ENCODE measurements at regions not wholly inside any gene's neighbourhood (a gene's known extent, or its start where the extent isn't known, plus 50 kb on each side); places are given as distances from the start of the nearest gene placed in this dataset.
"Not testable (repeated sequence)": the region's sequence is repeated elsewhere in the genome, so short reads cannot be mapped to it uniquely, and the experiment has no call there.

DNA sequence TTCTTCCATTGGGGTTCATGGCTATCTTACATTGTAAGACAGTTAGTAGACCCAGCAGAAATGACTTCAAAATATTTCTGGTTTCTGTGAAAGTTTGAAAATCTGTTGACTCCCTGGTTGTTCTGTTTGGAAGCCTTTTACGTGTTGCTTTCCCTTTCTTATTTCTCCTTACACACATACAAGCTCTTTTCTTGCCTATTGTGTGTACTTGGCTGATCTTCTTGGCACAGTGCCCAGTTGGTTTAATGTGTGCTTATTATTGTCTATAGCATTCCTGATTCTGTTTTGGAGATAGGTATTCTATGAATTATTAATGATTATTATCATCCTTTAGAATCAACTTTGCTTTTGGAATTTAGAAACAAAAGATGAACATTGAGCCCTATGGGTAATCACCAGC, 1995.0 kb downstream of the FOXD4L5 start:
- intact Hi-C loops (cut with micrococcal nuclease; ENCODE audit: unreplicated experiment); H3K4me2 ChIP-seq (ENCODE audit: control insufficient read depth, insufficient read depth); RAD21 ChIA-PET (ENCODE audit: unreplicated experiment); DNase-seq (ENCODE audit: low read depth, low spot score); CTCF ChIA-PET; POLR2A ChIA-PET; H2AFZ ChIP-seq (ENCODE audit: control insufficient read depth, low read depth, low read length); H3K9ac ChIP-seq (ENCODE audit: control insufficient read depth, insufficient read depth, low read length); ATAC-seq; H3K27me3 ChIP-seq (replicated peaks in 1 of 2; ENCODE audit: control insufficient read depth in 2 of 2, insufficient read depth in 2 of 2, low read length in 1 of 2); H4K20me1 ChIP-seq (ENCODE audit: control insufficient read depth, insufficient read depth); SMC1A ChIA-PET (ENCODE audit: uncharacterized antibody, unreplicated experiment); H3K9me3 ChIP-seq (replicated peaks; ENCODE audit: control insufficient read depth, insufficient read depth, low read length); in situ Hi-C loops (cut with MboI); H3K4me1 ChIP-seq (ENCODE audit: control insufficient read depth, insufficient read depth, low read length); H3K36me3 ChIP-seq (ENCODE audit: control insufficient read depth in 2 of 2, insufficient read depth in 2 of 2, low read length in 1 of 2); BruUV-seq (replicated peaks); FAIRE-seq; H3K27ac ChIP-seq (ENCODE audit: control insufficient read depth, insufficient read depth); H3K79me2 ChIP-seq (ENCODE audit: control insufficient read depth, insufficient read depth, low read length); H3K4me3 ChIP-seq: not testable (repeated sequence)
- WGBS (ENCODE audit: insufficient coverage, insufficient replicate concordance, low lambda C conversion rate, missing lambda C conversion rate): 7% methylated on average over 1 of the region's 1 CpG
